Mesothelial cell of epicardium (in vitro differentiated cells): ENCODE measurements at regions not wholly inside any gene's neighbourhood (a gene's known extent, or its start where the extent isn't known, plus 50 kb on each side); places are given as distances from the start of the nearest gene placed in this dataset.

ENCODE experiments used
- DNase-seq, 2 experiments: peaks; one replicate each; pipeline ENCODE4 v3.0.0; 2021; ENCODE audit warnings: low spot score in 2 of 2; ENCODE audit not compliant: unreplicated experiment in 2 of 2
- H3K27ac Mint-ChIP-seq: 2 replicates; pipeline ENCODE4 v1.8.0; 2021; ENCODE audit warnings: mixed read lengths
- H3K27me3 Mint-ChIP-seq: 2 replicates; pipeline ENCODE4 v1.8.0; 2021; ENCODE audit warnings: low read depth, mixed read lengths
- H3K36me3 Mint-ChIP-seq: 2 replicates; pipeline ENCODE4 v1.8.0; 2021; ENCODE audit warnings: mixed read lengths
- H3K4me1 Mint-ChIP-seq: 2 replicates; pipeline ENCODE4 v1.8.0; 2021; ENCODE audit warnings: mixed read lengths
- H3K4me3 Mint-ChIP-seq: 2 replicates; pipeline ENCODE4 v1.8.0; 2021; ENCODE audit warnings: mild to moderate bottlenecking, moderate library complexity, mixed read lengths
- H3K9me3 Mint-ChIP-seq: 2 replicates; pipeline ENCODE4 v1.8.0; 2021; ENCODE audit warnings: mixed read lengths
- TF ChIP-seq, protein P1 (sequence below): fragments of 200-600 bp; sonication (generic); IDR thresholded peaks from one replicate; pipeline ENCODE4 v1.5.0; 2021; ENCODE audit warnings: antibody characterized with exemption; ENCODE audit not compliant: unreplicated experiment

DNA sequence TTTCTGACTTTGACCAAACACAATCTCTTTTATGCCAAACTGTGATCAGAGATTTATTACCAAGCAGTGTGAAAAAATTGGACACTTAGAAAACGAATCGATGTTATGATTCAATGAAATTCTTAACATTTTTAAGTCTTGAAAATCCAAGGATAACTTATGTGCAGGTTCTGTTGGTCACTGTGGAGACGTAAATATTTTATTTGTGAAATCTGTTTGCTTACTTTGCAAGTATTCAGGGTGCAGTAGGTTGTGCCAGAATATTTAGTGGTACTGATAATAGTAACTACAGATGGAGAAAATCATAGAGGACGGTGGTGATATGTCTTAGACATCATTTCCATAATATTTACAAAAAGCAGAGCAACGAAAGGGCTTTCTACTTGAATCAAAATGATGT lies 97.3 kb downstream of the BMP2 start:
- H3K4me3 Mint-ChIP-seq: no peak overlapping the region
- no peaks in the 10 kb centered on the region for H3K27me3 Mint-ChIP-seq
- peaks cover 7% of the 10 kb centered on the region for H3K9me3 Mint-ChIP-seq
- TF ChIP-seq, protein P1, sequence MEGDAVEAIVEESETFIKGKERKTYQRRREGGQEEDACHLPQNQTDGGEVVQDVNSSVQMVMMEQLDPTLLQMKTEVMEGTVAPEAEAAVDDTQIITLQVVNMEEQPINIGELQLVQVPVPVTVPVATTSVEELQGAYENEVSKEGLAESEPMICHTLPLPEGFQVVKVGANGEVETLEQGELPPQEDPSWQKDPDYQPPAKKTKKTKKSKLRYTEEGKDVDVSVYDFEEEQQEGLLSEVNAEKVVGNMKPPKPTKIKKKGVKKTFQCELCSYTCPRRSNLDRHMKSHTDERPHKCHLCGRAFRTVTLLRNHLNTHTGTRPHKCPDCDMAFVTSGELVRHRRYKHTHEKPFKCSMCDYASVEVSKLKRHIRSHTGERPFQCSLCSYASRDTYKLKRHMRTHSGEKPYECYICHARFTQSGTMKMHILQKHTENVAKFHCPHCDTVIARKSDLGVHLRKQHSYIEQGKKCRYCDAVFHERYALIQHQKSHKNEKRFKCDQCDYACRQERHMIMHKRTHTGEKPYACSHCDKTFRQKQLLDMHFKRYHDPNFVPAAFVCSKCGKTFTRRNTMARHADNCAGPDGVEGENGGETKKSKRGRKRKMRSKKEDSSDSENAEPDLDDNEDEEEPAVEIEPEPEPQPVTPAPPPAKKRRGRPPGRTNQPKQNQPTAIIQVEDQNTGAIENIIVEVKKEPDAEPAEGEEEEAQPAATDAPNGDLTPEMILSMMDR: no peak
- no peak overlapping the region for H3K27ac Mint-ChIP-seq
- DNase-seq: no peak
- H3K36me3 Mint-ChIP-seq: no peaks in the 10 kb centered on the region
- H3K4me1 Mint-ChIP-seq: peaks cover 5% of the 10 kb centered on the region

DNA sequence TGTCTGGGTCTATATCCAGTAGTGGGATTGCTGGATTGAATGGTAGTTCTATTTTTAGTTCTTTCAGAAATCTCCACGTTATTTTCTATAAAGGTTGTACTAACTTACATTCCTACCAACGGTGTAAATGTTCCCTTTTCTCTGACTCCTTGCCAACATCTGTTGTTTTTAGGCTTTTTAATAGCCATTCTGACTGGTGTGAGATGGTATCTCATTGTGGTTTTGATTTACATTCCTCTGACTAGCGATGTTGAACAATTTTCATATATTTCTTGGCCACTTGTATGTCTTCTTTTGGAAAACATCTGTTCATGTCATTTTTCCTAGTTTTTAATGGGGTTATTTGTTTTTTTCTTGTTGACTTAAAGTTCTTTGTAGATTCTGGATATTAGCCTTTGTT lies 99.3 kb downstream of the BMP2 start:
- Mint-ChIP-seq H3K9me3 (peaks cover 7% of the 10 kb centered on the region), H3K4me1 (peaks cover 5% of the 10 kb centered on the region), H3K36me3 (no peaks in the 10 kb centered on the region), H3K27ac (no peak overlapping the region), H3K27me3 (no peaks in the 10 kb centered on the region), H3K4me3 (no peak overlapping the region)
- TF ChIP-seq, protein P1: no peak
- DNase-seq: no peak

DNA sequence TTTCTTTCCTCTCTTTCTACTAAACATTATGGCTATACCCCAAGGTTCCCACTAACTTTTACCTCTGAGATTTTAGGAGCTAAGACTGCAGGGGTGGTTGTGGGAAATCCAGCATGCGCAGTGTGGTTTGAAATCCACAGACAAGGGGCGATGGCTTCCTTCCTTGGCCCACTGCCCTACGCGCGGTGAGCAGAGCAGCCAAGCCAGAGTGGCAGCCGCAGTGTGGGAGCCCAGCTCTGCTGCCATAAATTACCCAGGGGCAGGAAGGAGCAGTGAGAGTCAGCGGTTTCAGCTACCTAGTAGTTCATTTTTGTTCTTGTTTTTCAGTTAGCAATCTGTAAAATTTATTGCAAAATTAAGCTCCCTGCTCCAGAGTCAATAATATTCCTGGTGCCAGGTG lies 101.4 kb downstream of the BMP2 start:
- H3K36me3 Mint-ChIP-seq: no peaks in the 10 kb centered on the region
- H3K27me3 Mint-ChIP-seq: no peaks in the 10 kb centered on the region
- H3K4me1 Mint-ChIP-seq: peaks cover 10% of the 10 kb centered on the region
- no peak overlapping the region for H3K27ac Mint-ChIP-seq
- H3K9me3 Mint-ChIP-seq: peaks cover 7% of the 10 kb centered on the region
- DNase-seq: no peak
- no peak overlapping the region for H3K4me3 Mint-ChIP-seq
- TF ChIP-seq, protein P1: no peak

DNA sequence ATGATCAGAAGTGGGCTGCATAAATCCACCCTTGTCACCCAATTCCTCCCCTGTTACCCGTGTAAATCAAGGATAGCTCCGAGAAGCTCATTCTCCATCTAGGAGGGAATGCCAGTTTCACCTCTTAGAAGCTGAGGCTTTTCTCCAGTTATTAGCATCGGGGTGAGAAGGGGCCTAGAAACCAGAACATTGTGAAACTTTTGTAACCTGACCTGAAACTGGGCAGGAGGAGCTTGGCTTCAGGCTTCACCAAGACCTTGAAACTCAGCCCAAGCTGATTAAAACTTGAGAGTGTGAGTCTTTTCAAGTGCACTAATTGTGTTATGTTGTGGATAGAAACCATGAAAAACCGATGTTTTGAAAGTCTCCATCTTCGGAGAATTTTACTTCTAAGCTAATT lies 103.1 kb downstream of the BMP2 start:
- Mint-ChIP-seq H3K4me3 (no peak overlapping the region), H3K27me3 (no peaks in the 10 kb centered on the region), H3K27ac (no peak overlapping the region), H3K9me3 (peaks cover 7% of the 10 kb centered on the region), H3K36me3 (no peaks in the 10 kb centered on the region), H3K4me1 (peaks cover 10% of the 10 kb centered on the region)
- no peak for DNase-seq
- TF ChIP-seq, protein P1: no peak

DNA sequence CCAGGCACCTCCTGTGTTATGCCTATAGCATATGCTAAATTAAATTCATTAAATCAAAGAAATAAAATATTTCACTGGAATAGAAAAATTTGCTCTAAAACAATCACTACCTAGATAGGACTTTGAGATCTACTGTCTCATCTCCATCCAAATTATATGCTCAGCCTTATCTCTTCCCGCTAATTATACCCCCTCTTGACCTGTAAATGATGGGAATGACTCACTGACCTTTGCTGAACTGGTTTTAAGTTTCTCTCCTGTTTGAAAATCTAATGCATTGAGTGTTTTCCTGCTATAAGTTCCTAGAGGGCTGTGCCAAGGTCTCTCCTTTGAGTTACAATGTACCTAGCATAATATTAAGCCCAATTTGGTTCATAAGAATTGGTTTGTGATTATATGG lies 110.1 kb downstream of the BMP2 start:
- Mint-ChIP-seq H3K4me1 (peaks cover 13% of the 10 kb centered on the region), H3K27me3 (no peaks in the 10 kb centered on the region), H3K27ac (no peak overlapping the region), H3K4me3 (no peak overlapping the region), H3K36me3 (no peaks in the 10 kb centered on the region), H3K9me3 (no peaks in the 10 kb centered on the region)
- DNase-seq: no peak
- TF ChIP-seq, protein P1: no peak
